C4-2B (cell line): ENCODE measurements at regions not wholly inside any gene's neighbourhood (a gene's known extent, or its start where the extent isn't known, plus 50 kb on each side); places are given as distances from the start of the nearest gene placed in this dataset.

Source experiments
- ZFX ChIP-seq: fragments of 450-650 bp; IDR thresholded peaks from 2 replicates; pipeline ENCODE4 v1.6.1; 2017
- TF ChIP-seq, protein P1 (sequence below): fragments of 450-650 bp; conservative IDR thresholded peaks from 2 replicates; pipeline ENCODE4 v1.5.1; 2017; ENCODE audit warnings: mild to moderate bottlenecking

DNA sequence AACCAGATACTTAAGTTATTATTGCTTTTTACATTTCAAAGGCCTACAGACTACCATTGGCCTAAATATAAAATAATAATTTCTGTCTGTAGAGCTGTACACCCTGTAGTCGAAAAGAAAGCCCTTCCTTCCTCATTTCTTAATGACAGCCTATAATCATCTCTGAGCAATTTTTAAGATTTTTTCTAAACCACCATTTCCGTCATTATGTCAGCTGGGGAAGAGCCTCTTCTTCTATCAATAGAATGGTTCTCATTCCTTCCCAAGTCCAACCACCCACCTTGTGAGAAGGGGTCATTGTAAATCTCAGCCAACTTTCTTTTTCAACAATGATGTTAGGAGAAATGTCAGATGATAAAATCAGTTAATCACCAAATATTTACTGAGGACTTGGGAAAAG is 91.8 kb downstream of the PLEKHG1 start:
- TF ChIP-seq, protein P1, sequence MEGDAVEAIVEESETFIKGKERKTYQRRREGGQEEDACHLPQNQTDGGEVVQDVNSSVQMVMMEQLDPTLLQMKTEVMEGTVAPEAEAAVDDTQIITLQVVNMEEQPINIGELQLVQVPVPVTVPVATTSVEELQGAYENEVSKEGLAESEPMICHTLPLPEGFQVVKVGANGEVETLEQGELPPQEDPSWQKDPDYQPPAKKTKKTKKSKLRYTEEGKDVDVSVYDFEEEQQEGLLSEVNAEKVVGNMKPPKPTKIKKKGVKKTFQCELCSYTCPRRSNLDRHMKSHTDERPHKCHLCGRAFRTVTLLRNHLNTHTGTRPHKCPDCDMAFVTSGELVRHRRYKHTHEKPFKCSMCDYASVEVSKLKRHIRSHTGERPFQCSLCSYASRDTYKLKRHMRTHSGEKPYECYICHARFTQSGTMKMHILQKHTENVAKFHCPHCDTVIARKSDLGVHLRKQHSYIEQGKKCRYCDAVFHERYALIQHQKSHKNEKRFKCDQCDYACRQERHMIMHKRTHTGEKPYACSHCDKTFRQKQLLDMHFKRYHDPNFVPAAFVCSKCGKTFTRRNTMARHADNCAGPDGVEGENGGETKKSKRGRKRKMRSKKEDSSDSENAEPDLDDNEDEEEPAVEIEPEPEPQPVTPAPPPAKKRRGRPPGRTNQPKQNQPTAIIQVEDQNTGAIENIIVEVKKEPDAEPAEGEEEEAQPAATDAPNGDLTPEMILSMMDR: no peak
- no peak for TF ChIP-seq ZFX
